OCI-LY7 (cell line): ENCODE measurements at regions not wholly inside any gene's neighbourhood (a gene's known extent, or its start where the extent isn't known, plus 50 kb on each side); places are given as distances from the start of the nearest gene placed in this dataset.

Experiments
- BruUV-seq: library from RNA; stranded (reverse); fragments of 400-500 nt; replicated peaks from 2 replicates; lab custom pipeline; 2021; lab: Mats Ljungman, UMichigan
- CTCF ChIA-PET: fragments of 300-600 bp; sonication (Branson Sonifier 250); formaldehyde crosslinking; loops from one replicate; lab custom pipeline; 2022; ENCODE audit warnings: antibody characterized with exemption; ENCODE audit not compliant: unreplicated experiment; lab: Charles Lee
- POLR2A ChIA-PET: fragments of 300-600 bp; sonication (Branson Sonifier 250); formaldehyde crosslinking; loops from one replicate; lab custom pipeline; 2022; ENCODE audit warnings: antibody characterized with exemption; lab: Charles Lee
- DNase-seq: peaks from one replicate; pipeline ENCODE4 v3.0.0-alpha.2; 2015; ENCODE audit warnings: low spot score
- H2AFZ ChIP-seq: fragments of 200-600 bp; sonication (generic), shearing (Covaris generic); 2 replicates; pipeline ENCODE4 v1.6.1; 2014; ENCODE audit warnings: mild to moderate bottlenecking, antibody characterized with exemption, low read length, moderate library complexity
- H3K27ac ChIP-seq: fragments of 200-600 bp; sonication (generic); 2 replicates; pipeline ENCODE4 v1.5.1; 2014; ENCODE audit warnings: mixed run types, low read depth, mild to moderate bottlenecking, moderate library complexity, low read length, inconsistent platforms; ENCODE audit not compliant: poor library complexity, severe bottlenecking
- H3K36me3 ChIP-seq: fragments of 200-600 bp; sonication (generic); 2 replicates; pipeline ENCODE4 v1.6.1; 2014; ENCODE audit warnings: mild to moderate bottlenecking, antibody characterized with exemption, low read length, moderate library complexity, mixed read lengths; ENCODE audit not compliant: insufficient read depth
- H3K4me1 ChIP-seq: fragments of 200-600 bp; sonication (generic); 2 replicates; pipeline ENCODE4 v1.5.1; 2014; ENCODE audit warnings: mild to moderate bottlenecking, low read length; ENCODE audit not compliant: insufficient read depth, poor library complexity, severe bottlenecking
- H3K4me2 ChIP-seq: fragments of 200-600 bp; sonication (generic); 2 replicates; pipeline ENCODE4 v1.6.1; 2014; ENCODE audit warnings: mild to moderate bottlenecking, low read length
- H3K4me3 ChIP-seq: fragments of 200-600 bp; sonication (generic); 2 replicates; pipeline ENCODE4 v1.5.1; 2014; ENCODE audit warnings: mild to moderate bottlenecking, low read depth, low read length; ENCODE audit not compliant: poor library complexity, severe bottlenecking
- H3K79me2 ChIP-seq: fragments of 200-600 bp; sonication (generic); 2 replicates; pipeline ENCODE4 v1.6.1; 2016; ENCODE audit warnings: low read depth, mild to moderate bottlenecking, low read length, moderate library complexity, mixed read lengths; ENCODE audit not compliant: insufficient read depth
- H3K9me2 ChIP-seq: fragments of 200-600 bp; sonication (generic); 2 replicates; pipeline ENCODE4 v1.6.1; 2016; ENCODE audit warnings: mild to moderate bottlenecking, low read length, mixed read lengths; ENCODE audit not compliant: insufficient read depth
- H3K9me3 ChIP-seq: fragments of 200-600 bp; sonication (generic); 2 replicates; pipeline ENCODE4 v1.6.1; 2014; ENCODE audit warnings: mild to moderate bottlenecking, mixed run types, low read length, mixed read lengths
- H4K20me1 ChIP-seq: fragments of 200-600 bp; sonication (generic); 2 replicates; pipeline ENCODE4 v1.6.1; 2014; ENCODE audit warnings: mild to moderate bottlenecking, antibody characterized with exemption, low read length, moderate library complexity, mixed read lengths; ENCODE audit not compliant: insufficient read depth
- EZH2phosphoT487 ChIP-seq: fragments of 200-600 bp; sonication (generic); IDR thresholded peaks from 2 replicates; pipeline ENCODE4 v1.6.1; 2018; ENCODE audit warnings: low read depth, borderline replicate concordance, mild to moderate bottlenecking, mixed run types, antibody characterized with exemption, low read length, moderate library complexity, mixed read lengths
- intact Hi-C: fragments of 100-400 bp; cut with micrococcal nuclease; formaldehyde crosslinking; loops from one replicate; pipeline ENCODE4 v1.10.0; 2022; ENCODE audit not compliant: unreplicated experiment
- TF ChIP-seq, protein P1 (sequence below): fragments of 200-600 bp; sonication (generic); conservative IDR thresholded peaks from 2 replicates; pipeline ENCODE4 v1.5.1; 2014; ENCODE audit warnings: mild to moderate bottlenecking, antibody characterized with exemption, low read length, moderate library complexity, mixed read lengths

DNA sequence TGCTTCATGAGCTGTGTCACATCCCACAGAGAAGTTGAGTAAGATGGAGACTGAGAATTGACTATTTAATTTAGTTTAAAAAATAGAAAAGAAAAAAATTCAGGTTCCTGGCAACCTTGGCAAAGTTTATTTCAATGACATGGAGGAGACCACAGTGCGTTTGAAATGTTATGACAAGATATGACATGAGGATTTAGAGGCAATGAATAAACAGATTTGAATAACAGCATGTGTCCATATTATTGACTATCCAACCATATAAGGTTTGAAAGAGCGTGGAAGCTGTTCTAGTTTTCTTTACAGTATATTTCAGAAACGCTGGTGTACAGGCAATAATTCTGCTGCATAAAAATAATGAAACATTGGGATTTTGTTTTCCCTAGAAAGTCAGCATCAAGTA lies 303.9 kb downstream of the SMOC2 start:
- no peaks in the 10 kb centered on the region for H3K9me2 ChIP-seq
- H3K79me2 ChIP-seq = no peaks in the 10 kb centered on the region
- no peak overlapping the region for H3K4me3 ChIP-seq
- intact Hi-C loops = no loop called here
- no peaks in the 10 kb centered on the region for H3K9me3 ChIP-seq
- no peak overlapping the region for H3K27ac ChIP-seq
- TF ChIP-seq, protein P1, sequence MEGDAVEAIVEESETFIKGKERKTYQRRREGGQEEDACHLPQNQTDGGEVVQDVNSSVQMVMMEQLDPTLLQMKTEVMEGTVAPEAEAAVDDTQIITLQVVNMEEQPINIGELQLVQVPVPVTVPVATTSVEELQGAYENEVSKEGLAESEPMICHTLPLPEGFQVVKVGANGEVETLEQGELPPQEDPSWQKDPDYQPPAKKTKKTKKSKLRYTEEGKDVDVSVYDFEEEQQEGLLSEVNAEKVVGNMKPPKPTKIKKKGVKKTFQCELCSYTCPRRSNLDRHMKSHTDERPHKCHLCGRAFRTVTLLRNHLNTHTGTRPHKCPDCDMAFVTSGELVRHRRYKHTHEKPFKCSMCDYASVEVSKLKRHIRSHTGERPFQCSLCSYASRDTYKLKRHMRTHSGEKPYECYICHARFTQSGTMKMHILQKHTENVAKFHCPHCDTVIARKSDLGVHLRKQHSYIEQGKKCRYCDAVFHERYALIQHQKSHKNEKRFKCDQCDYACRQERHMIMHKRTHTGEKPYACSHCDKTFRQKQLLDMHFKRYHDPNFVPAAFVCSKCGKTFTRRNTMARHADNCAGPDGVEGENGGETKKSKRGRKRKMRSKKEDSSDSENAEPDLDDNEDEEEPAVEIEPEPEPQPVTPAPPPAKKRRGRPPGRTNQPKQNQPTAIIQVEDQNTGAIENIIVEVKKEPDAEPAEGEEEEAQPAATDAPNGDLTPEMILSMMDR = no peak
- TF ChIP-seq EZH2phosphoT487 = no peak
- no peak overlapping the region for H3K4me2 ChIP-seq
- POLR2A ChIA-PET = no interaction called here
- no peaks in the 10 kb centered on the region for H3K36me3 ChIP-seq
- H3K4me1 ChIP-seq = no peaks in the 10 kb centered on the region
- no peak overlapping the region for H2AFZ ChIP-seq
- H4K20me1 ChIP-seq = no peaks in the 10 kb centered on the region
- CTCF ChIA-PET = no interaction called here
- DNase-seq = no peak
- BruUV-seq = no TSS peak

DNA sequence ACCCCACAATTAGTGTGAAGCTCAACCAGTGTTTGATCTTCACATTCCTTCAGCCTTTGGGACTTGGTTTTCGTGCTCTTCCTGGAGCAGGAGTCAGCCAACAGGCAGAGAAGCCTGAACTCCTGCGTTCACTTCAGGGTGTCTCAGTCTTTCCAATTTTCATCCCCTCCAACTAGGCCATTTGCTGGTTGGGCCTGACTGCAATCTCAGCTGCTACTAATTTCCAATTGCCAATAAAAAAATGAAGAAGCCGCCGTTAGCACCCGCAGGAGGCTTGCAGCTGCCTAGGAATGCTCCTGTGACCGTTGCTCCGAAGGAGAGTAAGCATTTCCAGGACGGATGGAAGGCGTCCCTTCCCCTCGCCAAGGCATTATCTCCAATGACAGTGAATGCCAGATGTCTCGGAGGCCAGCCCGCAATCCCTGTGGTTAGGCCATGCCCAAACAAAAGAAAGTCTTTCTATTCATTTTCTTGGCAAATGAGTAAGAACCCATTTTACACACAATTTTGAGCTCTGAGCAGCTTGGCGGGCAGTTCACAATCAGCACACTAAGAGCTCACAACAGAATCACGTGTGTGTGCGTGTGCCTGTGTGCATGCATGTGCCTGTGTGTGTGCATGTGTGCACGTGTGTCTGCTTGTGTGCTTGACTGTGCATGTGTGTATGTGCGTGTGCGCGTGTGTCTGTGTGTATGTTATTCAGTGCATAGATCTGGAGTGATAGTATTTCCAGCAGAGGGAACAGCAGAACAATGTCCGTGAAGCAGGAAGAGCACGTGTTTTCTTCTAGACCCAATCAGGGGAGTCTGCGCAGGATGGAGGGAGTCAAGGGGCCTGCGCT lies 301.2 kb downstream of the SMOC2 start:
- Histone ChIP-seq H3K36me3 (no peaks in the 10 kb centered on the region), H3K4me1 (no peaks in the 10 kb centered on the region), H3K27ac (no peak overlapping the region), H3K4me2 (no peak overlapping the region), H4K20me1 (no peaks in the 10 kb centered on the region), H3K4me3 (no peak overlapping the region), H2AFZ (no peak overlapping the region), H3K9me2 (no peaks in the 10 kb centered on the region), H3K79me2 (no peaks in the 10 kb centered on the region), H3K9me3 (no peaks in the 10 kb centered on the region)
- TF ChIP-seq, protein P1 = no peak
- no peak for TF ChIP-seq EZH2phosphoT487
- ChIA-PET POLR2A (interaction anchor here (0.5 kb wide), 1 partner anchor 212 kb away, joined by 3 read pairs; no protein-coding TSS in a partner anchor), CTCF (no interaction called here)
- intact Hi-C loops = no loop called here
- DNase-seq = no peak
- no TSS peak for BruUV-seq

DNA sequence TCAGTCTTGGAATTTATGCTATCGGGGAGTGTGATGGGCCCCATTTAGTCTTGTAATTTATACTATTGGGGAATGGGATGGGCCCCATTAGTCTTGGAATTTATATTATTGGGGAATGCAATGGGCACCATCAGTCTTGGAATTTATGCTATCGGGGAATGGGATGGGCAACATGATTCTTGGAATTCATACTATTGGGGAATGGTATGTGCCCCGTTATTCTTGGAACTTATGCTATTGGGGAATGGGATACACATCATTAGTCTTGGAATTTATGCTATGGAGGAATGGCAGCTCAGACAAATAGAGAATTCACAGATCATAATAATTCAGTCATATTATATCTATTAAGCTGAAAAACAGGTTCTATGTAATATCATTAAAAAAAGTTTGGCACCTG lies 300.3 kb downstream of the SMOC2 start:
- no peaks in the 10 kb centered on the region for H3K79me2 ChIP-seq
- POLR2A ChIA-PET = no interaction called here
- intact Hi-C loops = no loop called here
- H3K4me1 ChIP-seq = no peaks in the 10 kb centered on the region
- H3K9me3 ChIP-seq = no peaks in the 10 kb centered on the region
- H3K36me3 ChIP-seq = no peaks in the 10 kb centered on the region
- no peak for TF ChIP-seq EZH2phosphoT487
- TF ChIP-seq, protein P1 = no peak
- H2AFZ ChIP-seq = no peak overlapping the region
- no peak overlapping the region for H3K4me3 ChIP-seq
- CTCF ChIA-PET = no interaction called here
- H3K27ac ChIP-seq = no peak overlapping the region
- no TSS peak for BruUV-seq
- H3K9me2 ChIP-seq = no peaks in the 10 kb centered on the region
- H4K20me1 ChIP-seq = no peaks in the 10 kb centered on the region
- no peak for DNase-seq
- H3K4me2 ChIP-seq = no peak overlapping the region
